SK-N-SH (cell line): ENCODE measurements at regions not wholly inside any gene's neighbourhood (a gene's known extent, or its start where the extent isn't known, plus 50 kb on each side); places are given as distances from the start of the nearest gene placed in this dataset.

Experiments
- CTCF ChIA-PET: fragments of 300-600, 350-600 bp; formaldehyde crosslinking; extraction: SDS; loops from one replicate; lab custom pipeline; 2021; lab: Yijun Ruan, JAX
- POLR2A ChIA-PET: fragments of 350-600 bp; sonication (Branson Sonifier 250); formaldehyde crosslinking; extraction: SDS; loops from one replicate; lab custom pipeline; 2020; ENCODE audit warnings: antibody characterized with exemption, inconsistent platforms; lab: Yijun Ruan, JAX
- DNase-seq: peaks from one replicate; pipeline ENCODE4 v3.0.0; 2012
- H2AFZ ChIP-seq: fragments of 200-600 bp; sonication (generic); 2 replicates; pipeline ENCODE4 v1.8.1; 2016; ENCODE audit warnings: antibody characterized with exemption, mild to moderate bottlenecking, low read depth
- H3F3A ChIP-seq: fragments of 200-600 bp; sonication (generic); replicated peaks from 2 replicates; pipeline ENCODE3; 2016; ENCODE audit warnings: antibody characterized with exemption, mild to moderate bottlenecking; ENCODE audit not compliant: insufficient read depth
- H3K27ac ChIP-seq, 2 experiments: fragments of 200-500 bp in 1 of 2; fragments of 200-600 bp in 1 of 2; sonication (Bioruptor generic) in 1 of 2; sonication (generic), shearing (Covaris generic) in 1 of 2; 2 replicates each; pipeline versions ENCODE4 v1.5.1 to v1.6.1; 2014 to 2016; ENCODE audit warnings: low read depth in 2 of 2, inconsistent platforms in 1 of 2, low read length in 1 of 2, mild to moderate bottlenecking in 1 of 2, mixed read lengths in 1 of 2
- H3K27me3 ChIP-seq: fragments of 200-600 bp; sonication (generic), shearing (Covaris generic); 2 replicates; pipeline ENCODE4 v1.6.1; 2016; ENCODE audit warnings: mixed run types; ENCODE audit not compliant: insufficient read depth
- H3K36me3 ChIP-seq, 2 experiments: fragments of 200-500 bp in 1 of 2; fragments of 200-600 bp in 1 of 2; sonication (Bioruptor generic) in 1 of 2; sonication (generic) in 1 of 2; replicated peaks in 1 of 2; 2 replicates each; pipeline versions ENCODE3 to v1.5.1; 2014 to 2016; ENCODE audit warnings: low read length in 1 of 2, mild to moderate bottlenecking in 1 of 2; ENCODE audit not compliant: insufficient read depth in 2 of 2, control insufficient read depth in 1 of 2
- H3K4me1 ChIP-seq, 2 experiments: fragments of 200-500 bp in 1 of 2; fragments of 200-600 bp in 1 of 2; sonication (Bioruptor generic) in 1 of 2; sonication (generic), shearing (Covaris generic) in 1 of 2; 2 replicates each; pipeline versions ENCODE4 v1.5.1 to v1.6.1; 2014 to 2016; ENCODE audit warnings: low read depth in 1 of 2, low read length in 1 of 2, mixed run types in 1 of 2; ENCODE audit not compliant: insufficient read depth in 2 of 2, control insufficient read depth in 1 of 2
- H3K4me2 ChIP-seq: fragments of 200-600 bp; sonication (generic), shearing (Covaris generic); 2 replicates; pipeline ENCODE4 v1.6.1; 2017; ENCODE audit warnings: mixed run types
- H3K4me3 ChIP-seq, 2 experiments: fragments of 200-500 bp in 1 of 2; fragments of 200-600 bp in 1 of 2; sonication (Bioruptor generic) in 1 of 2; sonication (generic), shearing (Covaris generic) in 1 of 2; 2 replicates each; pipeline versions ENCODE4 v1.5.1 to v1.8.1; 2014 to 2016; ENCODE audit warnings: low read depth in 2 of 2, inconsistent platforms in 1 of 2, low read length in 1 of 2, mild to moderate bottlenecking in 1 of 2, mixed read lengths in 1 of 2, moderate library complexity in 1 of 2
- H3K79me2 ChIP-seq: fragments of 200-600 bp; sonication (generic); 2 replicates; pipeline ENCODE4 v1.8.1; 2017; ENCODE audit warnings: mild to moderate bottlenecking; ENCODE audit not compliant: insufficient read depth
- H3K9ac ChIP-seq: fragments of 200-600 bp; sonication (generic); 2 replicates; pipeline ENCODE4 v1.6.1; 2017; ENCODE audit warnings: mixed run types
- H3K9me2 ChIP-seq: fragments of 200-600 bp; sonication (generic); 2 replicates; pipeline ENCODE4 v1.6.1; 2017; ENCODE audit warnings: mixed run types
- H3K9me3 ChIP-seq: fragments of 200-600 bp; sonication (generic); 2 replicates; pipeline ENCODE4 v1.6.1; 2017; ENCODE audit warnings: mixed run types, mild to moderate bottlenecking, moderate library complexity
- H4K20me1 ChIP-seq: fragments of 200-600 bp; sonication (generic); 2 replicates; pipeline ENCODE4 v1.6.1; 2017; ENCODE audit warnings: mild to moderate bottlenecking, mixed run types; ENCODE audit not compliant: insufficient read depth
- CHD2 ChIP-seq: fragments of 150-350 bp; IDR thresholded peaks from 2 replicates; pipeline ENCODE4 v1.6.1; 2018; ENCODE audit warnings: low read length; ENCODE audit not compliant: partially characterized antibody
- ELF1 ChIP-seq: IDR thresholded peaks from 2 replicates; pipeline ENCODE4 v1.4.0; 2012
- EP300 ChIP-seq, 2 experiments: IDR thresholded peaks; 2 replicates each; pipeline versions ENCODE4 v1.4.0 to v1.6.1; 2012; ENCODE audit warnings: borderline replicate concordance in 1 of 2, low read depth in 1 of 2, low read length in 1 of 2
- EZH2phosphoT487 ChIP-seq: fragments of 200-600 bp; sonication (generic); IDR thresholded peaks from 2 replicates; pipeline ENCODE4 v1.6.1; 2017; ENCODE audit warnings: low read depth, mixed run types, mild to moderate bottlenecking, antibody characterized with exemption, moderate library complexity, borderline replicate concordance
- FOXJ3 ChIP-seq: sonication (generic); formaldehyde crosslinking; IDR thresholded peaks from 2 replicates; pipeline ENCODE4 v1.5.1; 2020; ENCODE audit warnings: mild to moderate bottlenecking, missing genetic modification reagents
- FOXM1 ChIP-seq: IDR thresholded peaks from 2 replicates; pipeline ENCODE4 v1.4.0; 2012; ENCODE audit warnings: low read depth, mild to moderate bottlenecking
- GABPA ChIP-seq: IDR thresholded peaks from 2 replicates; pipeline ENCODE4 v1.4.0; 2012; ENCODE audit warnings: low read depth, mild to moderate bottlenecking
- JUND ChIP-seq: IDR thresholded peaks from 2 replicates; pipeline ENCODE4 v1.4.0; 2012
- MEF2A ChIP-seq: IDR thresholded peaks from 2 replicates; pipeline ENCODE4 v1.4.0; 2012; ENCODE audit warnings: low read depth, borderline replicate concordance
- NFIC ChIP-seq: IDR thresholded peaks from 2 replicates; pipeline ENCODE4 v1.4.0; 2012; ENCODE audit warnings: borderline replicate concordance
- NRF1 ChIP-seq: IDR thresholded peaks from 2 replicates; pipeline ENCODE4 v1.6.1; 2012; ENCODE audit warnings: low read depth, mild to moderate bottlenecking, low read length
- POLR2AphosphoS5 ChIP-seq: IDR thresholded peaks from 2 replicates; pipeline ENCODE4 v1.6.1; 2012; ENCODE audit warnings: low read depth, low read length
- RAD21 ChIP-seq: IDR thresholded peaks from 2 replicates; pipeline ENCODE4 v1.6.1; 2012; ENCODE audit warnings: mild to moderate bottlenecking, low read length
- RCOR1 ChIP-seq: fragments of 150-350 bp; IDR thresholded peaks from 2 replicates; pipeline ENCODE4 v1.6.1; 2017; ENCODE audit warnings: antibody characterized with exemption, low read length
- RFX5 ChIP-seq: IDR thresholded peaks from 2 replicates; pipeline ENCODE4 v1.6.1; 2012; ENCODE audit warnings: mild to moderate bottlenecking, improper control_type of control experiment, low read length
- RXRA ChIP-seq: IDR thresholded peaks from 2 replicates; pipeline ENCODE4 v1.4.0; 2012; ENCODE audit warnings: low read depth, mild to moderate bottlenecking, borderline replicate concordance
- SIN3A ChIP-seq: IDR thresholded peaks from 2 replicates; pipeline ENCODE4 v1.6.1; 2012; ENCODE audit warnings: low read depth, mild to moderate bottlenecking, low read length, moderate library complexity, borderline replicate concordance
- SMC3 ChIP-seq: IDR thresholded peaks from 2 replicates; pipeline ENCODE4 v1.6.1; 2012; ENCODE audit warnings: low read depth, low read length, improper control_type of control experiment
- TCF12 ChIP-seq: IDR thresholded peaks from 2 replicates; pipeline ENCODE4 v1.4.0; 2012
- TEAD4 ChIP-seq: IDR thresholded peaks from 2 replicates; pipeline ENCODE4 v1.4.0; 2012; ENCODE audit warnings: mild to moderate bottlenecking, borderline replicate concordance; ENCODE audit not compliant: insufficient read depth
- WGBS: methylation state at CpG from one replicate; pipeline ENCODE4 v1.1.6; 2017; ENCODE audit warnings: low lambda C conversion rate; 5-methylcytosine and 5-hydroxymethylcytosine counted together
- TF ChIP-seq, protein P1 (sequence below): IDR thresholded peaks from 2 replicates; pipeline ENCODE4 v1.4.0; 2012; ENCODE audit warnings: low read depth, borderline replicate concordance
- TF ChIP-seq, protein P2 (sequence below): fragments of 150-350 bp; IDR thresholded peaks from 2 replicates; pipeline ENCODE4 v1.6.1; 2017; ENCODE audit warnings: antibody characterized with exemption, low read length, low read depth, borderline replicate concordance
- TF ChIP-seq, protein P3 (sequence below): IDR thresholded peaks from 2 replicates; pipeline ENCODE4 v1.4.0; 2012; ENCODE audit warnings: low read depth, borderline replicate concordance
- TF ChIP-seq, protein P4 (sequence below): IDR thresholded peaks from 2 replicates; pipeline ENCODE4; 2012

DNA sequence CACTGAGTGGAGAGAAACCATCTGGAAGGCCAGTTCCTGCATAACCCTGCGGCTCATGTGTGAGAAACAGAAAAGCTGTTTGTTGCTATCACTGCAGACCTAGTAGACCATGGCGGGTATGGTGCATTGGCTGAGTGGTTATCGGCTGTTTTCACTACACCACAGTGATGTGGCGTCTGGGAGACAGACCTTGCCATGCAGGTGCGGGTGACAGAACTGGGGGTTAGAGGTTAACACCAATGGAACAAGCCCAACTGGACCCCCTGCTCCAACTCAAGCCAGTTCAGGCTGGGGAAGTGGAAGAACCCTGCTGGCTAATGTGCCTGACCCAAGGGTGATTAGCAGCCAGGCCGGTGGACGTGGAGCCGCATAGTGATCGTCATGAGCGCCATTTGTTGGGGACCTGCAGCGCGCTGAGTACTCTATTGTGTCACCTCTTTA, 91.9 kb downstream of the IRF8 start:
- TF ChIP-seq RCOR1, result no peak
- TF ChIP-seq, protein P1, sequence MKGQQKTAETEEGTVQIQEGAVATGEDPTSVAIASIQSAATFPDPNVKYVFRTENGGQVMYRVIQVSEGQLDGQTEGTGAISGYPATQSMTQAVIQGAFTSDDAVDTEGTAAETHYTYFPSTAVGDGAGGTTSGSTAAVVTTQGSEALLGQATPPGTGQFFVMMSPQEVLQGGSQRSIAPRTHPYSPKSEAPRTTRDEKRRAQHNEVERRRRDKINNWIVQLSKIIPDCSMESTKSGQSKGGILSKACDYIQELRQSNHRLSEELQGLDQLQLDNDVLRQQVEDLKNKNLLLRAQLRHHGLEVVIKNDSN, result no peak
- TF ChIP-seq NFIC, result no peak
- no peak for TF ChIP-seq ELF1
- TF ChIP-seq, protein P2, sequence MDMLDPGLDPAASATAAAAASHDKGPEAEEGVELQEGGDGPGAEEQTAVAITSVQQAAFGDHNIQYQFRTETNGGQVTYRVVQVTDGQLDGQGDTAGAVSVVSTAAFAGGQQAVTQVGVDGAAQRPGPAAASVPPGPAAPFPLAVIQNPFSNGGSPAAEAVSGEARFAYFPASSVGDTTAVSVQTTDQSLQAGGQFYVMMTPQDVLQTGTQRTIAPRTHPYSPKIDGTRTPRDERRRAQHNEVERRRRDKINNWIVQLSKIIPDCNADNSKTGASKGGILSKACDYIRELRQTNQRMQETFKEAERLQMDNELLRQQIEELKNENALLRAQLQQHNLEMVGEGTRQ, result no peak
- TF ChIP-seq RXRA, result no peak
- no peak for TF ChIP-seq TCF12
- TF ChIP-seq, protein P3, sequence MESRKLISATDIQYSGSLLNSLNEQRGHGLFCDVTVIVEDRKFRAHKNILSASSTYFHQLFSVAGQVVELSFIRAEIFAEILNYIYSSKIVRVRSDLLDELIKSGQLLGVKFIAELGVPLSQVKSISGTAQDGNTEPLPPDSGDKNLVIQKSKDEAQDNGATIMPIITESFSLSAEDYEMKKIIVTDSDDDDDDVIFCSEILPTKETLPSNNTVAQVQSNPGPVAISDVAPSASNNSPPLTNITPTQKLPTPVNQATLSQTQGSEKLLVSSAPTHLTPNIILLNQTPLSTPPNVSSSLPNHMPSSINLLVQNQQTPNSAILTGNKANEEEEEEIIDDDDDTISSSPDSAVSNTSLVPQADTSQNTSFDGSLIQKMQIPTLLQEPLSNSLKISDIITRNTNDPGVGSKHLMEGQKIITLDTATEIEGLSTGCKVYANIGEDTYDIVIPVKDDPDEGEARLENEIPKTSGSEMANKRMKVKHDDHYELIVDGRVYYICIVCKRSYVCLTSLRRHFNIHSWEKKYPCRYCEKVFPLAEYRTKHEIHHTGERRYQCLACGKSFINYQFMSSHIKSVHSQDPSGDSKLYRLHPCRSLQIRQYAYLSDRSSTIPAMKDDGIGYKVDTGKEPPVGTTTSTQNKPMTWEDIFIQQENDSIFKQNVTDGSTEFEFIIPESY, result no peak
- TF ChIP-seq SIN3A, result no peak
- no peak for TF ChIP-seq EP300 (IDR thresholded peaks at IDR 0.05; ENCODE audit: borderline replicate concordance in 1 of 2, low read depth in 1 of 2, low read length in 1 of 2)
- no peak for TF ChIP-seq SMC3
- TF ChIP-seq FOXM1, result no peak
- TF ChIP-seq NRF1, result no peak
- TF ChIP-seq TEAD4, result no peak
- TF ChIP-seq EZH2phosphoT487, result no peak
- no peak for TF ChIP-seq MEF2A
- Histone ChIP-seq H3K9me2 (no peaks in the 10 kb centered on the region), H3K9me3 (no peaks in the 10 kb centered on the region), H3K36me3 (no peaks in the 10 kb centered on the region), H3K27me3 (peaks cover 96% of the 10 kb centered on the region), H3K27ac (no peak overlapping the region), H3K4me3 (no peak overlapping the region), H3F3A (no peaks in the 10 kb centered on the region), H3K9ac (no peak overlapping the region), H3K79me2 (no peaks in the 10 kb centered on the region), H4K20me1 (no peaks in the 10 kb centered on the region), H3K4me1 (no peaks in the 10 kb centered on the region), H3K4me2 (no peak overlapping the region), H2AFZ (no peak overlapping the region)
- 27% methylated on average over 12 of the region's 12 CpGs for WGBS
- CTCF ChIA-PET, result interaction anchor here (0.6 to 1.5 kb wide), 2 partner anchors 165 to 170 kb away, joined by 3 to 5 read pairs; no protein-coding TSS in a partner anchor
- POLR2A ChIA-PET, result no interaction called here
- DNase-seq, result no peak

DNA sequence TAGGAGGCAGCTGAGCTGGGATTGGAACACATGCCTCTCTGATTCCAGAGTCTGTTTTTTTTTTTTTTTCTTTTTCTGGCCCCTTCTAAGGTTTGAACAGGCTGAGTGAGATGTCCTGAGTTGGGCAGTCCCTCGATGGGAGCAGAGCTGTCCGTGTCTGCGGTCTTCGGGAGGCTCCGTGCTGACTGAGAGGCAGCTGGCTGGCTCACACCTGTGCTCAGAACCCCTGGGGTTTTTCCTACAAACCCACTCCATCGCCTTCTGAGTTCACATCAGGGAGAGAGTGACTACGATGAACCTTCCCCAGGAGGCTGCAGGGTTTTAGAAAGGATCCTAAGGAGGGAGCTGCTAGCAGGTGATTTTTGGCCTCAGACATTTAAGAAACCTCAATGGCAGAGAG, 92.5 kb downstream of the IRF8 start:
- DNase-seq, result no peak
- TF ChIP-seq GABPA (no peak), NFIC (no peak), JUND (no peak), SIN3A (no peak), FOXJ3 (no peak), CHD2 (no peak), POLR2AphosphoS5 (no peak), RAD21 (no peak), ELF1 (no peak), RFX5 (no peak)
- TF ChIP-seq, protein P4, sequence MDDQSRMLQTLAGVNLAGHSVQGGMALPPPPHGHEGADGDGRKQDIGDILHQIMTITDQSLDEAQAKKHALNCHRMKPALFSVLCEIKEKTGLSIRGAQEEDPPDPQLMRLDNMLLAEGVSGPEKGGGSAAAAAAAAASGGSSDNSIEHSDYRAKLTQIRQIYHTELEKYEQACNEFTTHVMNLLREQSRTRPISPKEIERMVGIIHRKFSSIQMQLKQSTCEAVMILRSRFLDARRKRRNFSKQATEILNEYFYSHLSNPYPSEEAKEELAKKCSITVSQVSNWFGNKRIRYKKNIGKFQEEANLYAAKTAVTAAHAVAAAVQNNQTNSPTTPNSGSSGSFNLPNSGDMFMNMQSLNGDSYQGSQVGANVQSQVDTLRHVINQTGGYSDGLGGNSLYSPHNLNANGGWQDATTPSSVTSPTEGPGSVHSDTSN, result no peak
- TF ChIP-seq, protein P1, result no peak
- H2AFZ ChIP-seq, result no peak overlapping the region
- H3K27ac ChIP-seq, result no peak overlapping the region
- no peak overlapping the region for H3K9ac ChIP-seq
- H3K36me3 ChIP-seq, result no peaks in the 10 kb centered on the region
- H3K4me3 ChIP-seq, result no peak overlapping the region
- no peak overlapping the region for H3K4me2 ChIP-seq
- no peaks in the 10 kb centered on the region for H3K79me2 ChIP-seq
- POLR2A ChIA-PET, result no interaction called here
- 16% methylated on average over 7 of the region's 7 CpGs for WGBS
- H3K9me3 ChIP-seq, result no peaks in the 10 kb centered on the region
- no peaks in the 10 kb centered on the region for H3F3A ChIP-seq
- H3K27me3 ChIP-seq, result peaks cover 96% of the 10 kb centered on the region
- H4K20me1 ChIP-seq, result no peaks in the 10 kb centered on the region
- H3K9me2 ChIP-seq, result no peaks in the 10 kb centered on the region
- CTCF ChIA-PET, result interaction anchor here (0.6 to 1.5 kb wide), 2 partner anchors 166 to 170 kb away, joined by 3 to 5 read pairs; no protein-coding TSS in a partner anchor
- no peaks in the 10 kb centered on the region for H3K4me1 ChIP-seq
